Panc1 (cell line): ENCODE measurements at regions not wholly inside any gene's neighbourhood (a gene's known extent, or its start where the extent isn't known, plus 50 kb on each side); places are given as distances from the start of the nearest gene placed in this dataset.

Source experiments
- ATAC-seq: fragments of 200-7000 bp; cut with Tn5 transposase; 2 replicates; pipeline ENCODE4 v1.9.1; 2020; ENCODE audit warnings: mild to moderate bottlenecking, moderate library complexity
- BruUV-seq: library from RNA; stranded (reverse); fragments of 400-500 nt; replicated peaks from 2 replicates; lab custom pipeline; 2021; lab: Mats Ljungman, UMichigan
- CTCF ChIA-PET: fragments of 300-600 bp; sonication (Branson Sonifier 250); formaldehyde crosslinking; loops from one replicate; lab custom pipeline; 2022; ENCODE audit warnings: antibody characterized with exemption; lab: Charles Lee
- POLR2A ChIA-PET: fragments of 300-600 bp; sonication (Branson Sonifier 250); formaldehyde crosslinking; loops from one replicate; lab custom pipeline; 2022; ENCODE audit warnings: antibody characterized with exemption; lab: Charles Lee
- DNase-seq: peaks from one replicate; pipeline ENCODE4 v3.0.0-alpha.2; 2010; ENCODE audit warnings: low read depth, low spot score
- H3K27ac ChIP-seq: 2 replicates; pipeline ENCODE4 v1.5.1; 2011; ENCODE audit warnings: mild to moderate bottlenecking, low read length, inconsistent platforms
- H3K27me3 ChIP-seq: fragments of 200-500 bp; sonication (Bioruptor generic); 2 replicates; pipeline ENCODE4 v1.6.0; 2014; ENCODE audit warnings: low read length, inconsistent platforms; ENCODE audit not compliant: control insufficient read depth, insufficient read depth
- H3K36me3 ChIP-seq: fragments of 200-500 bp; sonication (Bioruptor generic); 2 replicates; pipeline ENCODE4 v1.5.1; 2014; ENCODE audit warnings: inconsistent platforms, mild to moderate bottlenecking, low read length, moderate library complexity; ENCODE audit not compliant: control insufficient read depth, insufficient read depth
- H3K4me1 ChIP-seq: 2 replicates; pipeline ENCODE4 v1.5.1; 2011; ENCODE audit warnings: inconsistent platforms, mild to moderate bottlenecking, low read length, moderate library complexity; ENCODE audit not compliant: control insufficient read depth, insufficient read depth
- H3K4me3 ChIP-seq, 2 experiments: 2 replicates each; pipeline ENCODE4 v1.5.1; 2011 to 2012; ENCODE audit warnings: low read depth in 2 of 2, low read length in 2 of 2, mild to moderate bottlenecking in 2 of 2, inconsistent platforms in 1 of 2, moderate library complexity in 1 of 2
- H3K9me3 ChIP-seq: fragments of 200-500 bp; sonication (Bioruptor generic); 2 replicates; pipeline ENCODE4 v1.5.1; 2014; ENCODE audit warnings: low read depth, mild to moderate bottlenecking, inconsistent platforms, low read length, moderate library complexity; ENCODE audit not compliant: control insufficient read depth, insufficient read depth
- CTCF ChIP-seq: fragments of 450-650 bp; IDR thresholded peaks from 2 replicates; pipeline ENCODE4 v1.5.1; 2017; ENCODE audit warnings: mild to moderate bottlenecking
- POLR2AphosphoS5 ChIP-seq: IDR thresholded peaks from 2 replicates; pipeline ENCODE4 v1.6.1; 2012; ENCODE audit warnings: mild to moderate bottlenecking, low read depth, low read length, moderate library complexity
- REST ChIP-seq, 2 experiments: IDR thresholded peaks; 2 replicates each; pipeline ENCODE4 v1.6.1; 2011 to 2012; ENCODE audit warnings: low read depth in 2 of 2, control low read depth in 1 of 2, low read length in 1 of 2, mild to moderate bottlenecking in 1 of 2, moderate library complexity in 1 of 2; ENCODE audit not compliant: insufficient read depth in 1 of 2
- SIN3A ChIP-seq: IDR thresholded peaks from 2 replicates; pipeline ENCODE4 v1.6.1; 2012; ENCODE audit warnings: low read depth, mild to moderate bottlenecking, low read length, moderate library complexity, borderline replicate concordance; ENCODE audit not compliant: insufficient read depth
- TCF7L2 ChIP-seq: IDR thresholded peaks from 2 replicates; pipeline ENCODE4 v1.6.1; 2011; ENCODE audit warnings: mild to moderate bottlenecking, low read depth, low read length, inconsistent platforms
- in situ Hi-C: cut with HindIII; loops from 2 replicates; pipeline ENCODE4 v1.10.0; 2016; ENCODE audit warnings: low sequenced_read_pairs, low pct_unique_long_range_greater_than_20kb
- intact Hi-C: fragments of 100-400 bp; cut with micrococcal nuclease; formaldehyde crosslinking; loops from one replicate; pipeline ENCODE4 v1.10.0; 2022; ENCODE audit not compliant: unreplicated experiment

- H3K4me3 ChIP-seq: no peak overlapping the region
- no peak overlapping the region for H3K27ac ChIP-seq
- intact Hi-C loops (no loop called here), in situ Hi-C loops (no loop called here)
- no peaks in the 10 kb centered on the region for H3K9me3 ChIP-seq
- H3K27me3 ChIP-seq: no peaks in the 10 kb centered on the region
- ATAC-seq (no peak), DNase-seq (no peak)
- H3K36me3 ChIP-seq: no peaks in the 10 kb centered on the region
- ChIA-PET POLR2A (no interaction called here), CTCF (no interaction called here)
- H3K4me1 ChIP-seq: no peaks in the 10 kb centered on the region
- no TSS peak for BruUV-seq
- no peak for TF ChIP-seq CTCF
- TF ChIP-seq POLR2AphosphoS5: no peak
- no peak for TF ChIP-seq REST (IDR thresholded peaks at IDR 0.05; ENCODE audit: insufficient read depth in 1 of 2, low read depth in 2 of 2, low read length in 1 of 2)
- no peak for TF ChIP-seq TCF7L2
- TF ChIP-seq SIN3A: no peak
Observed at GRCh38 chr18:40651163-40651562, 1303.9 kb upstream of the PIK3C3 start.

GRCh38 chr18:40642692-40643229 is 1312.3 kb upstream of the PIK3C3 start:
- DNase-seq (no peak), ATAC-seq (no peak)
- ChIA-PET CTCF (no interaction called here), POLR2A (no interaction called here)
- Histone ChIP-seq H3K9me3 (no peaks in the 10 kb centered on the region), H3K36me3 (no peaks in the 10 kb centered on the region), H3K4me1 (no peaks in the 10 kb centered on the region), H3K27ac (no peak overlapping the region), H3K27me3 (no peaks in the 10 kb centered on the region), H3K4me3 (no peak overlapping the region)
- intact Hi-C loops: no loop called here
- no peak for TF ChIP-seq TCF7L2
- TF ChIP-seq SIN3A: no peak
- TF ChIP-seq CTCF: no peak
- TF ChIP-seq REST (IDR thresholded peaks at IDR 0.05; ENCODE audit: insufficient read depth in 1 of 2, low read depth in 2 of 2, low read length in 1 of 2): no peak
- TF ChIP-seq POLR2AphosphoS5: no peak
- in situ Hi-C loops: no loop called here
- BruUV-seq: no TSS peak
